NCI-H69 (cell line): ENCODE measurements at regions not wholly inside any gene's neighbourhood (a gene's known extent, or its start where the extent isn't known, plus 50 kb on each side); places are given as distances from the start of the nearest gene placed in this dataset.

ENCODE experiments used
- DNase-seq: peaks from one replicate; lab custom pipeline; 2025; lab: John Stamatoyannopoulos, UW

GRCh38 chr3:86282106-86282787 is 708.7 kb downstream of the VGLL3 start:
- no peak for DNase-seq

GRCh38 chr3:86269364-86270155 is 721.4 kb downstream of the VGLL3 start:
- DNase-seq: peak; percentile 10

GRCh38 chr3:86257955-86258641 is 732.9 kb downstream of the VGLL3 start:
- no peak for DNase-seq

GRCh38 chr3:86254480-86254879 is 736.5 kb downstream of the VGLL3 start:
- no peak for DNase-seq

- no peak for DNase-seq
Measured at GRCh38 chr3:86251781-86252180, 739.2 kb downstream of the VGLL3 start.

GRCh38 chr3:86249833-86250232 is 741.1 kb downstream of the VGLL3 start:
- no peak for DNase-seq

- peak; percentile 54 for DNase-seq
Measured at GRCh38 chr3:86245360-86245759, 745.6 kb downstream of the VGLL3 start.

GRCh38 chr3:86244905-86245304 is 746.0 kb downstream of the VGLL3 start:
- peak; percentile 17 for DNase-seq

- peak; percentile 84 for DNase-seq
Measured at GRCh38 chr3:86239946-86240345, 751.0 kb downstream of the VGLL3 start.

- no peak for DNase-seq
Measured at GRCh38 chr3:86234506-86235254, 756.3 kb downstream of the VGLL3 start.

- DNase-seq: no peak
Measured at GRCh38 chr3:86230762-86231161, 760.2 kb downstream of the VGLL3 start.

GRCh38 chr3:86229775-86230094 is 761.2 kb downstream of the VGLL3 start:
- DNase-seq: no peak

GRCh38 chr3:86229086-86229774 is 761.7 kb downstream of the VGLL3 start:
- DNase-seq: no peak

- no peak for DNase-seq
Measured at GRCh38 chr3:86228101-86228500, 762.8 kb downstream of the VGLL3 start.

GRCh38 chr3:86225461-86225860 is 765.5 kb downstream of the VGLL3 start:
- no peak for DNase-seq

GRCh38 chr3:86221601-86222000 is 769.3 kb downstream of the VGLL3 start:
- no peak for DNase-seq

GRCh38 chr3:86208772-86209171 is 782.2 kb downstream of the VGLL3 start:
- no peak for DNase-seq

GRCh38 chr3:86182606-86183005 is 808.3 kb downstream of the VGLL3 start:
- no peak for DNase-seq

GRCh38 chr3:86180696-86181095 is 810.3 kb downstream of the VGLL3 start:
- peak; percentile 54 for DNase-seq

- no peak for DNase-seq
Measured at GRCh38 chr3:86178095-86178494, 812.9 kb downstream of the VGLL3 start.

GRCh38 chr3:86176445-86176784 is 814.5 kb downstream of the VGLL3 start:
- peak; percentile 42 for DNase-seq
